ENCODE measurements at regions not wholly inside any gene's neighbourhood (a gene's known extent, or its start where the extent isn't known, plus 50 kb on each side); places are given as distances from the start of the nearest gene placed in this dataset.

GRCh38 chr20:6355754-6356451 is 233.1 kb upstream of the FERMT1 start:
- TF ChIP-seq CTCF (tag by site-specific recombination; IDR thresholded peaks at IDR 0.05) (no peak), ZNF174 (tag by site-specific recombination; IDR thresholded peaks at IDR 0.05) (no peak), ZNF202 (tag by site-specific recombination; IDR thresholded peaks at IDR 0.05; ENCODE audit: borderline replicate concordance) (no peak), IKZF3 (tag by site-specific recombination; IDR thresholded peaks at IDR 0.05) (no peak), KLF9 (tag by site-specific recombination; IDR thresholded peaks at IDR 0.05; ENCODE audit: low read depth) (no peak), GLI4 (tag by site-specific recombination; IDR thresholded peaks at IDR 0.05) (no peak), ZBTB44 (tag by site-specific recombination; IDR thresholded peaks at IDR 0.05) (no peak), ZBTB8A (tag by site-specific recombination; IDR thresholded peaks at IDR 0.05) (no peak), ZNF704 (tag by site-specific recombination; IDR thresholded peaks at IDR 0.05) (no peak), ZNF433 (tag by site-specific recombination; IDR thresholded peaks at IDR 0.05; ENCODE audit: low read depth) (no peak), YY1 (tag by site-specific recombination; IDR thresholded peaks at IDR 0.05) (no peak)
